ENCODE measurements at regions not wholly inside any gene's neighbourhood (a gene's known extent, or its start where the extent isn't known, plus 50 kb on each side); places are given as distances from the start of the nearest gene placed in this dataset.

DNA sequence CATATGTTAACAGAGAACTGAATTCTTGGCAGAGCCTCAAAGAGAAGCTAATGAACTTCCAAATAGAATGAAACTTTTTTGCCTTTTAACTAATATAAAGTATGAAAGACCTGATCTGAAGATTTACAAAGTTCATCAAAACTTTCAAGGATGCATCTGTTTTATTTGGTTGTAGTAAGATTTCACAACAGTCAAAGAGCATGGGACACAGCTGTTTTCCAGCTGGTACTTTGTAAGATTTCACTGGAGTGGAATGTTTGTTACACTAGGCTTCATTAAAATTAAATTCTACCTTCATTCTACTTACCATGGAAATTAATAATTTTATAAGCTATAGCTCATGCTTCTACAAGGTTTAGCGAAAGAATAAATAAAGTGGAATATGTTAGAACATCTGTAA, 351.2 kb downstream of the SLC6A15 start:
- Histone ChIP-seq H3K27me3 (ENCODE audit: low read depth, low read length) (no peaks in the 10 kb centered on the region), H3K4me2 (ENCODE audit: low read length) (no peak overlapping the region), H3K27ac (ENCODE audit: low read length) (no peak overlapping the region), H2AFZ (ENCODE audit: low read depth, low read length) (no peak overlapping the region), H3K36me3 (replicated peaks; ENCODE audit: low read depth, low read length) (no peaks in the 10 kb centered on the region), H3K79me2 (ENCODE audit: low read length) (no peaks in the 10 kb centered on the region), H4K20me1 (ENCODE audit: insufficient read depth, low read length) (no peaks in the 10 kb centered on the region), H3K4me3 (ENCODE audit: low read length) (no peak overlapping the region), H3K4me1 (ENCODE audit: low read length) (no peaks in the 10 kb centered on the region), H3K9me3 (ENCODE audit: insufficient read depth, low read length) (no peaks in the 10 kb centered on the region), H3K9ac (ENCODE audit: low read length) (no peak overlapping the region)
- TF ChIP-seq CTCF (IDR thresholded peaks at IDR 0.05; ENCODE audit: low read depth, low read length) (no peak), EZH2phosphoT487 (IDR thresholded peaks at IDR 0.05; ENCODE audit: low read depth) (no peak)

GRCh38 chr12:84554199-84554723, 358.3 kb downstream of the SLC6A15 start:
- H2AFZ ChIP-seq (ENCODE audit: low read depth, low read length), result no peak overlapping the region
- no peak overlapping the region for H3K4me2 ChIP-seq (ENCODE audit: low read length)
- no peaks in the 10 kb centered on the region for H3K9me3 ChIP-seq (ENCODE audit: insufficient read depth, low read length)
- H3K4me3 ChIP-seq (ENCODE audit: low read length), result no peak overlapping the region
- no peaks in the 10 kb centered on the region for H3K27me3 ChIP-seq (ENCODE audit: low read depth, low read length)
- no peak overlapping the region for H3K27ac ChIP-seq (ENCODE audit: low read length)
- H3K4me1 ChIP-seq (ENCODE audit: low read length), result no peaks in the 10 kb centered on the region
- no peak overlapping the region for H3K9ac ChIP-seq (ENCODE audit: low read length)
- no peaks in the 10 kb centered on the region for H3K36me3 ChIP-seq (replicated peaks; ENCODE audit: low read depth, low read length)
- no peaks in the 10 kb centered on the region for H4K20me1 ChIP-seq (ENCODE audit: insufficient read depth, low read length)
- TF ChIP-seq CTCF (IDR thresholded peaks at IDR 0.05; ENCODE audit: low read depth, low read length) (no peak), EZH2phosphoT487 (IDR thresholded peaks at IDR 0.05; ENCODE audit: low read depth) (no peak)
- H3K79me2 ChIP-seq (ENCODE audit: low read length), result no peaks in the 10 kb centered on the region

GRCh38 chr12:84553331-84554117, 359.1 kb downstream of the SLC6A15 start:
- H3K4me2 ChIP-seq (ENCODE audit: low read length), result no peak overlapping the region
- H3K9me3 ChIP-seq (ENCODE audit: insufficient read depth, low read length), result no peaks in the 10 kb centered on the region
- no peaks in the 10 kb centered on the region for H3K79me2 ChIP-seq (ENCODE audit: low read length)
- H4K20me1 ChIP-seq (ENCODE audit: insufficient read depth, low read length), result no peaks in the 10 kb centered on the region
- no peaks in the 10 kb centered on the region for H3K4me1 ChIP-seq (ENCODE audit: low read length)
- no peaks in the 10 kb centered on the region for H3K27me3 ChIP-seq (ENCODE audit: low read depth, low read length)
- H3K4me3 ChIP-seq (ENCODE audit: low read length), result no peak overlapping the region
- H3K27ac ChIP-seq (ENCODE audit: low read length), result no peak overlapping the region
- H3K9ac ChIP-seq (ENCODE audit: low read length), result no peak overlapping the region
- H2AFZ ChIP-seq (ENCODE audit: low read depth, low read length), result no peak overlapping the region
- TF ChIP-seq EZH2phosphoT487 (IDR thresholded peaks at IDR 0.05; ENCODE audit: low read depth) (no peak), CTCF (IDR thresholded peaks at IDR 0.05; ENCODE audit: low read depth, low read length) (no peak)
- no peaks in the 10 kb centered on the region for H3K36me3 ChIP-seq (replicated peaks; ENCODE audit: low read depth, low read length)

DNA sequence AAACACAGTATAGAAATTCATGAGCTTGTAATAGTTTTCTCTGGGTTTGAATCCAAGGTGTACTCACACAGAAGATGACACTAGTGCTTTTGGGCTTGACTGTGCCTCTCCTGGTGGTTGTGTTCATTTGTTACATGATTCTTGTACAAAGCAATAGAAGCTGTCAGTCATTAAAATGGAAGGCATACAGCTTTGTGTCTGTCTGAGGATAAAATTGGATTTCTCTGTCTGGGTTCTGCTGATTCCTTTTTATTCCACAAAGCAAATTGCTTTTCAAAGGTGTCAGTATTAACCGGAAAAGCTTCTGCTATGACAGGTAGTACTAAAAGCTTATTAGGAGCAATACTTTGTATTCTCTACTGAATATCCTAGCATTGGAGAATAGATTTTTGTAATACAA, 361.2 kb downstream of the SLC6A15 start:
- H3K9ac ChIP-seq (ENCODE audit: low read length), result no peak overlapping the region

More for the DNA sequence above, 361.2 kb downstream of the SLC6A15 start:
- no peaks in the 10 kb centered on the region for H3K4me1 ChIP-seq (ENCODE audit: low read length)
- TF ChIP-seq CTCF (IDR thresholded peaks at IDR 0.05; ENCODE audit: low read depth, low read length) (no peak), EZH2phosphoT487 (IDR thresholded peaks at IDR 0.05; ENCODE audit: low read depth) (no peak)
- no peaks in the 10 kb centered on the region for H3K36me3 ChIP-seq (replicated peaks; ENCODE audit: low read depth, low read length)
- H3K27me3 ChIP-seq (ENCODE audit: low read depth, low read length), result no peaks in the 10 kb centered on the region
- no peak overlapping the region for H2AFZ ChIP-seq (ENCODE audit: low read depth, low read length)
- no peaks in the 10 kb centered on the region for H3K79me2 ChIP-seq (ENCODE audit: low read length)
- H3K27ac ChIP-seq (ENCODE audit: low read length), result no peak overlapping the region
- no peaks in the 10 kb centered on the region for H4K20me1 ChIP-seq (ENCODE audit: insufficient read depth, low read length)
- H3K4me3 ChIP-seq (ENCODE audit: low read length), result no peak overlapping the region
- no peak overlapping the region for H3K4me2 ChIP-seq (ENCODE audit: low read length)
- H3K9me3 ChIP-seq (ENCODE audit: insufficient read depth, low read length), result no peaks in the 10 kb centered on the region
